Keratinocyte (primary cell): ENCODE measurements at regions not wholly inside any gene's neighbourhood (a gene's known extent, or its start where the extent isn't known, plus 50 kb on each side); places are given as distances from the start of the nearest gene placed in this dataset.

ENCODE experiments used
- DNase-seq: peaks from one replicate; pipeline ENCODE4 v3.0.0-alpha.2; 2011; ENCODE audit warnings: low read depth, missing footprints, low spot score
- FAIRE-seq: peaks from 2 replicates; lab custom pipeline; 2011; peaks lifted over from hg19 to GRCh38; lab: Jason Lieb, UNC
- H2AFZ ChIP-seq: 2 replicates; pipeline ENCODE4 v1.6.0; 2012; ENCODE audit warnings: low read length, control low read depth, inconsistent platforms; ENCODE audit not compliant: control insufficient read depth
- H3K27ac ChIP-seq: 2 replicates; pipeline ENCODE4 v1.5.1; 2011; ENCODE audit warnings: low read length; ENCODE audit not compliant: control insufficient read depth, insufficient read depth
- H3K27me3 ChIP-seq: 3 replicates; pipeline ENCODE4 v1.6.0; 2011; ENCODE audit warnings: low read length; ENCODE audit not compliant: control insufficient read depth, insufficient read depth; ENCODE audit errors: extremely low read depth
- H3K36me3 ChIP-seq, 2 experiments: 2 replicates in 1 of 2; 3 replicates in 1 of 2; pipeline ENCODE4 v1.5.1; 2011; ENCODE audit warnings: low read length in 2 of 2, mild to moderate bottlenecking in 1 of 2; ENCODE audit not compliant: control insufficient read depth in 2 of 2, insufficient read depth in 2 of 2; ENCODE audit errors: extremely low read depth in 1 of 2
- H3K4me1 ChIP-seq: 3 replicates; pipeline ENCODE4 v1.5.1; 2011; ENCODE audit warnings: low read length; ENCODE audit not compliant: control insufficient read depth, insufficient read depth; ENCODE audit errors: extremely low read depth
- H3K4me2 ChIP-seq: 3 replicates; pipeline ENCODE4 v1.6.0; 2011; ENCODE audit warnings: low read depth, low read length; ENCODE audit not compliant: control insufficient read depth, insufficient read depth; ENCODE audit errors: extremely low read depth
- H3K4me3 ChIP-seq, 3 experiments: fragments of 200-600 bp in 1 of 3; sonication (generic) in 1 of 3; 2 replicates in 2 of 3; 3 replicates in 1 of 3; pipeline ENCODE4 v1.5.1; 2011 to 2016; ENCODE audit warnings: low read length in 3 of 3, mild to moderate bottlenecking in 3 of 3, control low read depth in 2 of 3, inconsistent platforms in 1 of 3, low read depth in 1 of 3, mixed read lengths in 1 of 3, mixed run types in 1 of 3, moderate library complexity in 1 of 3; ENCODE audit not compliant: control insufficient read depth in 2 of 3, insufficient read depth in 2 of 3; ENCODE audit errors: extremely low read depth in 1 of 3
- H3K79me2 ChIP-seq: 2 replicates; pipeline ENCODE4 v1.6.0; 2012; ENCODE audit warnings: low read length; ENCODE audit not compliant: control insufficient read depth, insufficient read depth
- H3K9ac ChIP-seq: 3 replicates; pipeline ENCODE4 v1.6.0; 2011; ENCODE audit warnings: low read length; ENCODE audit not compliant: control insufficient read depth, insufficient read depth; ENCODE audit errors: extremely low read depth
- H3K9me1 ChIP-seq: 3 replicates; pipeline ENCODE4 v1.6.0; 2011; ENCODE audit warnings: low read length; ENCODE audit not compliant: control insufficient read depth, insufficient read depth; ENCODE audit errors: extremely low read depth
- H3K9me3 ChIP-seq: 2 replicates; pipeline ENCODE4 v1.5.1; 2012; ENCODE audit warnings: low read depth, low read length; ENCODE audit not compliant: control insufficient read depth
- H4K20me1 ChIP-seq: 3 replicates; pipeline ENCODE4 v1.6.0; 2011; ENCODE audit warnings: low read length; ENCODE audit not compliant: control insufficient read depth, insufficient read depth; ENCODE audit errors: extremely low read depth
- CTCF ChIP-seq, 3 experiments: IDR thresholded peaks in 1 of 3; conservative IDR thresholded peaks in 1 of 3; optimal IDR thresholded peaks in 1 of 3; 2 replicates in 2 of 3; 3 replicates in 1 of 3; pipeline versions ENCODE3 to v1.5.1; 2011; ENCODE audit warnings: low read length in 3 of 3, mild to moderate bottlenecking in 3 of 3, moderate library complexity in 2 of 3, control low read depth in 1 of 3, inconsistent platforms in 1 of 3; ENCODE audit not compliant: insufficient read depth in 2 of 3; ENCODE audit errors: extremely low read depth in 1 of 3
- EZH2 ChIP-seq: IDR thresholded peaks from one replicate; pipeline ENCODE4 v1.6.1; 2012; ENCODE audit warnings: inconsistent platforms, mild to moderate bottlenecking, low read length, moderate library complexity
- dilution Hi-C: fragments of 300-500 bp; cut with MboI; formaldehyde crosslinking; loops from one replicate; pipeline ENCODE4 v1.7.0; 2020; ENCODE audit warnings: low sequenced_read_pairs; ENCODE audit not compliant: extremely low pct_ligation_motif_present

GRCh38 chr13:31069808-31070534 lies 91.7 kb downstream of the HSPH1 start:
- dilution Hi-C loops: no loop called here
- H3K27me3 ChIP-seq: no peaks in the 10 kb centered on the region

GRCh38 chr13:31068119-31068423 lies 93.6 kb downstream of the HSPH1 start:
- Histone ChIP-seq H3K9me3 (no peaks in the 10 kb centered on the region), H3K27me3 (no peaks in the 10 kb centered on the region), H3K36me3 (no peaks in the 10 kb centered on the region), H3K4me1 (peaks cover 18% of the 10 kb centered on the region), H3K4me3 (no peak overlapping the region), H3K9me1 (no peaks in the 10 kb centered on the region), H3K79me2 (no peaks in the 10 kb centered on the region), H3K27ac (no peak overlapping the region), H2AFZ (no peak overlapping the region), H3K9ac (no peak overlapping the region), H3K4me2 (no peak overlapping the region), H4K20me1 (no peaks in the 10 kb centered on the region)
- dilution Hi-C loops: no loop called here
- FAIRE-seq: no peak
- DNase-seq: no peak
- TF ChIP-seq CTCF (optimal IDR thresholded peaks at IDR 0.05 in 1 of 3, IDR thresholded peaks at IDR 0.05 in 1 of 3, conservative IDR thresholded peaks at IDR 0.05 in 1 of 3; ENCODE audit: extremely low read depth in 1 of 3, insufficient read depth in 2 of 3, low read length in 3 of 3) (no peak), EZH2 (no peak)

More at GRCh38 chr13:31069808-31070534, 91.7 kb downstream of the HSPH1 start:
- Histone ChIP-seq H3K36me3 (no peaks in the 10 kb centered on the region), H3K9me3 (no peaks in the 10 kb centered on the region), H3K4me2 (no peak overlapping the region), H3K4me1 (peaks cover 9% of the 10 kb centered on the region), H3K27ac (no peak overlapping the region), H2AFZ (no peak overlapping the region), H3K79me2 (no peaks in the 10 kb centered on the region), H3K9me1 (no peaks in the 10 kb centered on the region), H4K20me1 (no peaks in the 10 kb centered on the region), H3K9ac (no peak overlapping the region), H3K4me3 (no peak overlapping the region)
- FAIRE-seq (peak; percentile 55), DNase-seq (no peak)
- no peak for TF ChIP-seq EZH2
- TF ChIP-seq CTCF (optimal IDR thresholded peaks at IDR 0.05 in 1 of 3, IDR thresholded peaks at IDR 0.05 in 1 of 3, conservative IDR thresholded peaks at IDR 0.05 in 1 of 3; ENCODE audit: extremely low read depth in 1 of 3, insufficient read depth in 2 of 3, low read length in 3 of 3): no peak
